ENCODE measurements at regions not wholly inside any gene's neighbourhood (a gene's known extent, or its start where the extent isn't known, plus 50 kb on each side); places are given as distances from the start of the nearest gene placed in this dataset.
"Not testable (repeated sequence)": the region's sequence is repeated elsewhere in the genome, so short reads cannot be mapped to it uniquely, and the experiment has no call there.

DNA sequence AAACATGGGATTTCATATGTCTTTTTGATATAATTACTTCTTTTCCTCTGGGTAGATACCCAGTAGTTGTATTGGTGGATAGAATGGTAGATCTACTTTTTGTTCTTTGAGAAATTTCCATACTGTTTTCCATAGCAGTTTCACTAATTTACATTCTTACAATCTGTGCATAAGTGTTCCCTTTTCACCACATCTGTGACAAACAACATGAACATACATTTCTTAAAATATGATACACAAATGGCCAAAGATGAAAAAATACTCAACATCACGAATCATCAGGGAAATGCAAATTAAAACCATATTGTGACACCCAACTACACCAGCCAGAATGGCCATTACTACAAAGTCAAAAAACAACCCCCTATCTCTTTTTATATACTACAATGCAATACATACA is 1778.5 kb upstream of the ACO1 start:
- Mint-ChIP-seq H3K27me3 (ENCODE audit: low read depth) (no peaks in the 10 kb centered on the region), H3K4me1 (no peaks in the 10 kb centered on the region), H3K9me3 (peaks cover 6% of the 10 kb centered on the region), H3K27ac (no peak overlapping the region), H3K36me3 (ENCODE audit: low read depth) (peaks cover 3% of the 10 kb centered on the region), H3K4me3 (no peak overlapping the region)
- no peak for TF ChIP-seq CTCF (IDR thresholded peaks at IDR 0.05; ENCODE audit: unreplicated experiment in 3 of 3)

GRCh38 chr9:30609713-30610112 is 1774.7 kb upstream of the ACO1 start:
- no peak overlapping the region for H3K4me3 Mint-ChIP-seq
- H3K9me3 Mint-ChIP-seq, result no peaks in the 10 kb centered on the region
- no peaks in the 10 kb centered on the region for H3K4me1 Mint-ChIP-seq
- no peak for TF ChIP-seq CTCF (IDR thresholded peaks at IDR 0.05; ENCODE audit: unreplicated experiment in 3 of 3)
- no peaks in the 10 kb centered on the region for H3K27me3 Mint-ChIP-seq (ENCODE audit: low read depth)
- H3K27ac Mint-ChIP-seq, result no peak overlapping the region
- H3K36me3 Mint-ChIP-seq (ENCODE audit: low read depth), result no peaks in the 10 kb centered on the region

DNA sequence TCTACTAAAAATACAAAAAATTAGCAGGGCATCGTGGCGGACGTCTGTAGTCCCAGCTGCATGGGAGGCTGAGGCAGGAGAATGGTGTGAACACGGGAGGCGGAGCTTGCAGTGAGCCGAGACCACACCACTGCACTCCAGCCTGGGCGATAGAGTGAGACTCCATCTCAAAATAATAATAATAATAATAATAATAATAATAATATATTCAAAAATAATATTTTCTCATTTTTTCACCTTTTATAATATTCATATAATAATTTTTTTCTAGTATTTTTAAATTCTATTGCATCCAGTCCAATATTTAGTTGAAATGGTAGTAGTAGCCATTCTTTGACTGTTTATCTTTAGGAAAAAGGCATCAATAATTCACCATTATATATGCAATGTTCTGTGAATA is 1767.7 kb upstream of the ACO1 start:
- not testable (repeated sequence) for H3K27ac Mint-ChIP-seq; H3K36me3 Mint-ChIP-seq (ENCODE audit: low read depth); H3K9me3 Mint-ChIP-seq; H3K27me3 Mint-ChIP-seq (ENCODE audit: low read depth); H3K4me3 Mint-ChIP-seq; H3K4me1 Mint-ChIP-seq

DNA sequence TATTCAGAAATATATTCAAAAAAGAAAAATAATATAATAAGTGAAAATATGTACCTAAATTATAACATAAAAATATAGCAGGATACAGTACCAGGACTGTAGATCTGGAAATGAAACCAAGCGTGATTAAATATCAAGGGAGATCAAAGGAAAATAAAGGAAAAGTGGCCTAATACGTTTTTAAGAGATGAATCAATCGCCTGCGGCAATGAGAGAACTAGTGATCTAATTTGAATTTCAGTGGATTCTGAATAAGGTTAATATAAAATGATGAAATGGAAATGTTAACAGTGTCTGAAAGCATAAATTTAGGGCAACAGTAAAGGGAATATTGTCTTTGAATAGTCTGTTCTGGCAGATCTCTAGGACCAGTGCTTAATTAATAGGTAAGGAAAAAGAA is 1761.9 kb upstream of the ACO1 start:
- peaks cover under 1% of the 10 kb centered on the region for H3K9me3 Mint-ChIP-seq
- no peaks in the 10 kb centered on the region for H3K4me1 Mint-ChIP-seq
- H3K27me3 Mint-ChIP-seq (ENCODE audit: low read depth), result no peaks in the 10 kb centered on the region
- no peak for TF ChIP-seq CTCF (IDR thresholded peaks at IDR 0.05; ENCODE audit: unreplicated experiment in 3 of 3)
- H3K4me3 Mint-ChIP-seq, result no peak overlapping the region
- no peak overlapping the region for H3K27ac Mint-ChIP-seq
- H3K36me3 Mint-ChIP-seq (ENCODE audit: low read depth), result no peaks in the 10 kb centered on the region

GRCh38 chr9:30628915-30629567 is 1755.4 kb upstream of the ACO1 start:
- Mint-ChIP-seq H3K27me3 (ENCODE audit: low read depth) (no peaks in the 10 kb centered on the region), H3K27ac (peak overlapping the region; percentile 10 to 83 (median 33)), H3K4me1 (peaks cover 8% of the 10 kb centered on the region), H3K9me3 (no peaks in the 10 kb centered on the region), H3K36me3 (ENCODE audit: low read depth) (no peaks in the 10 kb centered on the region), H3K4me3 (no peak overlapping the region)
- no peak for TF ChIP-seq CTCF (IDR thresholded peaks at IDR 0.05; ENCODE audit: unreplicated experiment in 3 of 3)

- H3K27me3 Mint-ChIP-seq (ENCODE audit: low read depth), result no peaks in the 10 kb centered on the region
- no peak for TF ChIP-seq CTCF (IDR thresholded peaks at IDR 0.05; ENCODE audit: unreplicated experiment in 3 of 3)
- peaks cover 8% of the 10 kb centered on the region for H3K4me1 Mint-ChIP-seq
- H3K9me3 Mint-ChIP-seq, result no peaks in the 10 kb centered on the region
- H3K4me3 Mint-ChIP-seq, result no peak overlapping the region
- no peak overlapping the region for H3K27ac Mint-ChIP-seq
- H3K36me3 Mint-ChIP-seq (ENCODE audit: low read depth), result no peaks in the 10 kb centered on the region
Observed at GRCh38 chr9:30630459-30630858, 1754.0 kb upstream of the ACO1 start.

- not testable (repeated sequence) for H3K36me3 Mint-ChIP-seq (ENCODE audit: low read depth); H3K4me1 Mint-ChIP-seq; H3K4me3 Mint-ChIP-seq; H3K9me3 Mint-ChIP-seq; H3K27me3 Mint-ChIP-seq (ENCODE audit: low read depth); H3K27ac Mint-ChIP-seq
Observed at GRCh38 chr9:30646639-30647038, 1737.8 kb upstream of the ACO1 start.
